ACC112 (cell line): ENCODE measurements at regions not wholly inside any gene's neighbourhood (a gene's known extent, or its start where the extent isn't known, plus 50 kb on each side); places are given as distances from the start of the nearest gene placed in this dataset.
"Not testable (repeated sequence)": the region's sequence is repeated elsewhere in the genome, so short reads cannot be mapped to it uniquely, and the experiment has no call there.

Experiments used
- H2AFZ ChIP-seq: fragments of 200-600 bp; sonication (generic); one replicate; pipeline ENCODE4 v1.6.0; 2017; ENCODE audit warnings: antibody characterized with exemption, low read length; ENCODE audit not compliant: unreplicated experiment
- H3K27ac ChIP-seq: fragments of 200-600 bp; sonication (generic); 2 replicates; pipeline ENCODE4 v1.5.1; 2014; ENCODE audit warnings: low read depth, mild to moderate bottlenecking, antibody characterized with exemption, low read length, moderate library complexity
- H3K27me3 ChIP-seq: fragments of 200-600 bp; sonication (generic); 2 replicates; pipeline ENCODE4 v1.6.1; 2014; ENCODE audit warnings: mild to moderate bottlenecking, antibody characterized with exemption, low read length, moderate library complexity, mixed read lengths; ENCODE audit not compliant: insufficient read depth
- H3K36me3 ChIP-seq: fragments of 200-600 bp; sonication (generic); 2 replicates; pipeline ENCODE4 v1.6.1; 2016; ENCODE audit warnings: mild to moderate bottlenecking, antibody characterized with exemption, low read length, moderate library complexity, mixed read lengths; ENCODE audit not compliant: insufficient read depth
- H3K4me1 ChIP-seq: fragments of 200-600 bp; sonication (generic); one replicate; pipeline ENCODE4 v1.6.1; 2016; ENCODE audit warnings: low read length, mixed read lengths; ENCODE audit not compliant: insufficient read depth, unreplicated experiment, control insufficient read depth
- H3K4me3 ChIP-seq: fragments of 200-600 bp; sonication (generic); 2 replicates; pipeline ENCODE4 v1.5.1; 2014; ENCODE audit warnings: mild to moderate bottlenecking, low read depth, low read length
- H3K79me2 ChIP-seq: fragments of 200-600 bp; sonication (generic); one replicate; pipeline ENCODE4 v1.6.0; 2016; ENCODE audit warnings: low read length; ENCODE audit not compliant: control insufficient read depth, unreplicated experiment, insufficient read depth

DNA sequence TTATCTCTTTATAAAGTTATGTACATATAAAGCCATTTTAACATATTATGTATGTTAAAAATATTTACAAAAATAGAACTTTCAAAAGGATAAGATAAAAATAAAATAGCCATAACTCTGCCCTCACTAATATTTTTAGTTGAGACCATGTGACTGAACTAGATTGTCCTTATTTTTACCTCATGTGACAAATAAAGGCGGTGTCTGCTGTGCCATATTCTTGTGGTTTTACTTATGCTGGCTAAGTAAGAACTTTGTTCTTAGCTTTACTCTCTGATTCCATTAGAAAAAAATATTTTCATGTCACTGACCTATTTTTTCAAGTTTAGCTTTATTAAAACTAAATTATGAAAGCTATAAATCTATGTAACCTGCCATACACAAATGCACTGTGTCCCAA is 135.6 kb upstream of the TSC22D1 start:
- Histone ChIP-seq H3K27me3 (no peaks in the 10 kb centered on the region), H3K79me2 (no peaks in the 10 kb centered on the region), H3K4me1 (peaks cover 43% of the 10 kb centered on the region), H3K36me3 (no peaks in the 10 kb centered on the region), H2AFZ (no peak overlapping the region), H3K27ac (peak overlapping the region; percentile 93), H3K4me3 (no peak overlapping the region)

DNA sequence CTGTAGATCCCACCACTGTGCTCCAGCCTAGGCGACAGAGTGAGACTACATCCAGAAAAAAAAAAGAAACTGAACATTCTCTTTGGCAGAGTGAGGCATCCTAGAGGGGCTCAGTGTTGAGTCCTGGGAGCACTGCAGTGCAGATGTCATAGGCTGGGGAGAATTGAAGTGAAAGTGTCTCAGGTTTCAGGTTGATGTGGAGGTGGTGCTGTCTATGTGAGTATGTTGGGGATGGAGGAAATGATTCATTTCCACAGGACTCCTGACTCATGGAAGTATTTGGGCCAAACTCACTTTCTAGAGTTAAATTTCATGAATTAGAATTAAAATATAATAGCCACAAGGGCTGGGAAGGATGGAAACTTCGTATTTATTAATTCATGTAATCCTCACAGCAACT is 134.4 kb upstream of the TSC22D1 start:
- H3K79me2 ChIP-seq, result no peaks in the 10 kb centered on the region
- H3K4me1 ChIP-seq, result peaks cover 39% of the 10 kb centered on the region
- no peaks in the 10 kb centered on the region for H3K36me3 ChIP-seq
- no peaks in the 10 kb centered on the region for H3K27me3 ChIP-seq
- peak overlapping the region; percentile 93 for H3K27ac ChIP-seq
- H2AFZ ChIP-seq, result no peak overlapping the region
- H3K4me3 ChIP-seq, result 0 out of 2 replicates have a peak overlapping the region, but pooled peaks have one; percentile 24

GRCh38 chr13:44704811-44705210 is 128.7 kb upstream of the TSC22D1 start:
- not testable (repeated sequence) for H3K27ac ChIP-seq

DNA sequence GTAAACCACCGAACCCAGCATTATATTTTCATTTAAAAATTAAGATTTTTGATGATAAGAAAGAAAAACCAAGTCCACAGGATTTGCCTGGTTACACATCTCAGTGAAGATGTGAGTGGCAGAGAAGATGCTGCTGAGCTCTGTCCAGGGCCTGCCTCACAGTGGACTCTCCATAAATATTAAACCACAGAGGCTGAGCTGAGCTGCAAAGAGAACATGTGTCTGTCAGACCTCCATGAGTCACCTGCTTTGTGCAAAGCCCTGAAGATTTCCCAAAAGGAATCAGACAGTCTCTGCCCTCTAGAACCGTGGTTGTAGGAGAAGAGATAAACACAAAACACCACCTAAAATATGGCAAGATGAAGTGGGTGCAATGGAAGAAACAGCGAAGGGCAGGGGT is 127.2 kb upstream of the TSC22D1 start:
- no peaks in the 10 kb centered on the region for H3K79me2 ChIP-seq
- peaks cover 5% of the 10 kb centered on the region for H3K4me1 ChIP-seq
- no peak overlapping the region for H3K4me3 ChIP-seq
- no peak overlapping the region for H2AFZ ChIP-seq
- no peaks in the 10 kb centered on the region for H3K27me3 ChIP-seq
- H3K27ac ChIP-seq, result no peak overlapping the region
- H3K36me3 ChIP-seq, result no peaks in the 10 kb centered on the region

More at GRCh38 chr13:44704811-44705210, 128.7 kb upstream of the TSC22D1 start:
- not testable (repeated sequence) for H3K27me3 ChIP-seq, H3K4me1 ChIP-seq, H3K4me3 ChIP-seq, H2AFZ ChIP-seq, H3K36me3 ChIP-seq, H3K79me2 ChIP-seq

DNA sequence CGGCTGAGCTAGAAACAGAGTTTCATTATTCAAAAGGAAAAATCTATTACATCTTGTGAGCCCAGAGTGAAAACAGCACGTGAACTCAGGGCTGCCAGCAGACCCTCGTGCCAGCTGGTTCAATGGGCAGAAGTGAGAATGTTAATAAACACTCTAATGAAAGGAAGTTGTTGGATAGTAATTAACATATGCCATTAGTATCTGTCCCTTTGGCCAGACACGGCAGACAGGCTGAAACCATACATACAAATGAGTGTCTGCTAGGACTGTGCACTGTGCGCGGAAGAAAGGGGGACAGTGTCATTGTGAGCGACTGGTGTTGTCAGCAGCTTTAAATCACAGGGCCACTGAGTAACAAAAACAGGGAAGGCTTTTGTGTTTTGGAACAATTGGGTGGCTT is 121.9 kb upstream of the TSC22D1 start:
- Histone ChIP-seq H3K79me2 (no peaks in the 10 kb centered on the region), H2AFZ (no peak overlapping the region), H3K4me3 (no peak overlapping the region), H3K36me3 (no peaks in the 10 kb centered on the region), H3K4me1 (no peaks in the 10 kb centered on the region), H3K27me3 (no peaks in the 10 kb centered on the region), H3K27ac (no peak overlapping the region)

DNA sequence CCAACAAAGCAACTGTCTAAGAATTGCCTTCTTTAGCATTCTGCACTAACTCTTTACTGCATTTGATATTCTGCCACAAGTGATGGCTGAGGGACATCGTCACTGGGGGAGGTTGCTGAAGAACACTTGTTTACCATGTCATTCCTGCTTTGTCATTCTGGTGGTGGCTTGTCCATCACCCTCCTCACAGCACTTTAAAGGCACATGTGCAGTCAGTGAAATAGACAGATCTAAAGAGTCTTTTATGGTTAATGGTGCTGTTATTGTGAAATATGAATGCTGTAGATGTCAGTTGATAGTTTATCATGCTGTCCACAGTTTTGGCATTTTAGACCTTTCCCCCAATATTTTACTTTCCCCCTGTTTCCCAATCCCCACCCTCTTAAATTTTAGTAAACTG is 120.9 kb upstream of the TSC22D1 start:
- H3K4me1 ChIP-seq, result no peaks in the 10 kb centered on the region
- H3K27me3 ChIP-seq, result no peaks in the 10 kb centered on the region
- H3K27ac ChIP-seq, result no peak overlapping the region
- no peak overlapping the region for H2AFZ ChIP-seq
- H3K79me2 ChIP-seq, result no peaks in the 10 kb centered on the region
- no peaks in the 10 kb centered on the region for H3K36me3 ChIP-seq
- H3K4me3 ChIP-seq, result no peak overlapping the region

DNA sequence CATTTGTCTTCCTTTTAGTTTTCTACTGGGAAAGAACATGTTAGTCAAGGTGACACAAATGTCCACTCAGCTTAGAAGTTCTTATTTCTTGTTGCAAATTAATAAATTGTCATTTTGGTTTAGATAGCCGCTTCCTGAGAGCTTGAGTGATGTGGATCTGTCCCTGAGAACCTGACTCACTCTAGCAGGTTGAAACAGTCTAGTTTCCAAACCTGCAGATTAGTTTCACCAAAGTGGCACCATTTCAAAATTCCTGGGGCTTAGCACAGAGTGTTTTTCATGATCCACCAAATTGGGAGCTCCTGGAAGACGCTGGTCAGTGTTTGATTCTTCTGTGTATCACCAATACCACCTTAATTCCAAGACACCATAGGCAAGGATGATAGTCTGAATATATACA is 119.4 kb upstream of the TSC22D1 start:
- Histone ChIP-seq H3K27ac (no peak overlapping the region), H2AFZ (no peak overlapping the region), H3K27me3 (no peaks in the 10 kb centered on the region), H3K4me3 (no peak overlapping the region), H3K36me3 (no peaks in the 10 kb centered on the region), H3K79me2 (no peaks in the 10 kb centered on the region), H3K4me1 (no peaks in the 10 kb centered on the region)

DNA sequence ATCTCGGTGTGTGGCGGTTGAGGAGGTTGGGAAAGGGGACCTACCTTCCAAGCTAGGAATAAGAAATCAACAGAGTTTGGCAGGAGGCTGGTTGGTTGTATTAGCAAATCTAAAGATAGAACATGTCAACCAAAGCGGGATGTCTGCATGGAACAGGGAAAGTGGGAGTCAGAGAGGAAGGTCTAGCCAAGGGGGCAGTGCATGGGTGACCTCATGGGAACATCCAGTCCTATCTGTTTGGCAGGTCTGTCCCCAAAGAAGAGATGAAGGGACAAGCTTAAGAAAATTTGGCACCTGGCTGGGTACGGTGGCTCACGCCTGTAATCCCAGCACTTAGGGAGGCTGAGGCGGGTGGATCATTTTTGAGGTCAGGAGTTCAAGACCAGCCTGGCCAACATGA is 118.7 kb upstream of the TSC22D1 start:
- no peak overlapping the region for H3K4me3 ChIP-seq
- H2AFZ ChIP-seq, result no peak overlapping the region
- no peaks in the 10 kb centered on the region for H3K79me2 ChIP-seq
- H3K36me3 ChIP-seq, result no peaks in the 10 kb centered on the region
- no peak overlapping the region for H3K27ac ChIP-seq
- H3K4me1 ChIP-seq, result no peaks in the 10 kb centered on the region
- no peaks in the 10 kb centered on the region for H3K27me3 ChIP-seq

DNA sequence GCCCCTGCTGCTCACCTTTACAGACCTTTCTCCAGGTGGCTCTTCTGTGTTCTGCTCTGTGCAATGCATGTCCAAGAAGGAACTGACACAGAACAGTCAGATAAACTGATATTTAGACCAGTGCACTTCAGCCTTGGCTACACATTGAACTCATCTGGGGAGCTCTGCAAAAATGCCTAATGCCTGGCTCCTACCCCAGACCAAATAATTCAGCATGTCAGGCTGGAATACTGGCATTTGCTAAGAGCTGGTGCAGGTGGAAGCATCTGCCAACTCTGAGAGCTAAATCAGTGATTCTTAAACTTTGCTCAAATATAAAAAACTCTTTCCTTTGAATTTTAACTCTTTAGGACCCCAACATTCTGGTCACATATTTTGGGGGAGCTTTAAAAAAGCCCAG is 118.2 kb upstream of the TSC22D1 start:
- Histone ChIP-seq H3K27ac (no peak overlapping the region), H3K27me3 (no peaks in the 10 kb centered on the region), H2AFZ (no peak overlapping the region), H3K79me2 (no peaks in the 10 kb centered on the region), H3K4me1 (no peaks in the 10 kb centered on the region), H3K4me3 (no peak overlapping the region), H3K36me3 (no peaks in the 10 kb centered on the region)

DNA sequence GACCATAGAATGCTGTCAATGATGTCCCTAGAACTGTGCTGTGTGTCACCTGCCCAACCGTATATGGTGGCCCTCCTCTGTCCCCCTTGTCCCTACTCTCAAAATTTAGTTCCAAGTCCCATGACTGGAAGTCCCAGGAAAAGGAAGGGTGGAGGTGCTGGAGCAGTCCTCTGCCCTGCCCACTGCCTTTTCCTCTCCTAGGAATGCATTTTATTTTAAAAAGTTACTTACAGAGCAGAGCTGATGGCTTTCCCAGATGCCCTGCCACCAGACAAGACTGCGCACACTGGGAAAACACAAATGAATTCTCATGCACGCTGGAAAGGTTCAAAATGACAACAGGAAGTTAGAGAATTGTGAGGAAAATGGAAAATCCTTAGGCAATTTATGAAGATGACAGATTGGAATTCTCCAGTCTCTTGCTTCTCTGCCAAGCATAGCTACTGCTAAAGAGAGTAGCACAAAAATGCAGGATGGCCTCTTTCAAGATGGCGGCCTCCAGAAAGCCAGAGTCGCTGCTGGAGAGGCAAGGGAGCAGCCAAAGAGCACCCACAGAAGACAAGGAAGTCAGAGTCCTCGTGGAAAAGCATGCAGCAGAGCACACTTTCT is 117.1 kb upstream of the TSC22D1 start:
- H3K4me3 ChIP-seq, result no peak overlapping the region
- H3K27me3 ChIP-seq, result no peaks in the 10 kb centered on the region
- no peaks in the 10 kb centered on the region for H3K4me1 ChIP-seq
- H3K36me3 ChIP-seq, result no peaks in the 10 kb centered on the region
- no peak overlapping the region for H2AFZ ChIP-seq
- H3K27ac ChIP-seq, result no peak overlapping the region
- H3K79me2 ChIP-seq, result no peaks in the 10 kb centered on the region

GRCh38 chr13:44692173-44692713 is 116.1 kb upstream of the TSC22D1 start:
- H3K79me2 ChIP-seq, result no peaks in the 10 kb centered on the region
- H3K27me3 ChIP-seq, result no peaks in the 10 kb centered on the region
- no peaks in the 10 kb centered on the region for H3K36me3 ChIP-seq
- no peak overlapping the region for H2AFZ ChIP-seq
- H3K4me1 ChIP-seq, result no peaks in the 10 kb centered on the region
- no peak overlapping the region for H3K4me3 ChIP-seq
- no peak overlapping the region for H3K27ac ChIP-seq
